ENCODE measurements at regions not wholly inside any gene's neighbourhood (a gene's known extent, or its start where the extent isn't known, plus 50 kb on each side); places are given as distances from the start of the nearest gene placed in this dataset.

GRCh38 chr9:7388755-7389154 lies 410.8 kb downstream of the DMAC1 start:
- no peak for DNase-seq

- DNase-seq: peak; percentile 31
Measured at GRCh38 chr9:7387840-7388239, 411.7 kb downstream of the DMAC1 start.

DNA sequence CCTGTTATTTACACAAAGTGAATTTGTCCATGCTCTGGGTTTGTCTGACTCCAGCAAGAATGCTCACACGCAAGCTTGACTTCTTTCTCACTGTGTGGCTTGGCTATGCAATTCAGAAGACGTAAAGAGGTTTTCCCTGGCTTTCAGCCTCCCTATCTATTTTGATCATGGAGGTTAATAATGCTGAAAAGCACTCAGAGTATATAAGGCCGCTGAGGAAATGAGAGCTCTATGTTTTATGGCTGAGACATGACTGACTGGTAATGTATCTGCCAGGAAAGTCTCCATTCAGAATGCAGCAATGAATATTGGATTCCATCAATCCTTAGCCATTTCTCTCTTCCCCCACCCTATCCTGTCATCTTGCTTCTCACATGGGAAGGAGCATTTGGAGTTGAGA lies 417.3 kb downstream of the DMAC1 start:
- no peak for DNase-seq

DNA sequence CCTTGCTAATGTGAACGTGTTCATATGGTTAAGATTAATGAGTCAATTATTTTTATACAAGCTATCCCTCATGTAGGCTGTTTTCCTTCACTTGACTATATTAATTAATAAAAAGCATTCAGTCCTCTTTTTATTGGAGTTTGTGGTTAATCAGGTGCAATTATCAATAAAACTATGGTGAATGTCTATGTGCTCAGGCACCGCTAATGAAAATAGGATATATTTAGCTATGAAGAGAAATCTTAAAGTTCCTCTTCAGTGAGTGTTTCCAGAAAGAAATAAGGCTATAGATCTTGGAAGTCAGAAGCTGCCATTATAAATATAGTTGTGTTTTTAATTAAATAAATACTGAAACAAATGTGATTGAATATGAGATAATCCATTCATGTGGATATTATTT lies 422.1 kb downstream of the DMAC1 start:
- DNase-seq: no peak

- DNase-seq: no peak
Measured at GRCh38 chr9:7376833-7377232, 422.7 kb downstream of the DMAC1 start.

GRCh38 chr9:7376213-7376612 lies 423.4 kb downstream of the DMAC1 start:
- no peak for DNase-seq

DNA sequence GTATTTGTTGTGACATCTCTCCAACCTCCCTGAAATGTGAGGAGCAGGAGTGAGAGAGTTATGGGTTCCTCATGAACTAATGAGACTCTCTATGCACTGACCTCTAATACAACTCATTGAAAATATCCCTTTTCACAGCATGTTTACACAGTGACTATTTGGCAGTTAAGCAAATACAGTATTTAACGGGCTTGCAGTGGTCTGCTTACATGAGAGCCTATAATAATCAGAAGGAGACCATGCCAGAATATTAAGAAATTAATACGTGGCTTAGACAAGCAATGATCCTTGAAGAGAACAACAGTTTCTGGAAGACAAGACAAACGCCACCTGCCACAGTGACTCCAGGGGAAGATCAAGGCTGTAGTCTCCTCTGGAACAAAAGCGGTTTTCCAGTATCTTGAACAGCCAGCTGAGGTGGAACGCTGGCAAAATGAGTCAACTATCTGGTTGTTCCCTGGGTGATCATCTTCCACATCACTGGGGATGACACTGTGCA lies 424.5 kb downstream of the DMAC1 start:
- no peak for DNase-seq

DNA sequence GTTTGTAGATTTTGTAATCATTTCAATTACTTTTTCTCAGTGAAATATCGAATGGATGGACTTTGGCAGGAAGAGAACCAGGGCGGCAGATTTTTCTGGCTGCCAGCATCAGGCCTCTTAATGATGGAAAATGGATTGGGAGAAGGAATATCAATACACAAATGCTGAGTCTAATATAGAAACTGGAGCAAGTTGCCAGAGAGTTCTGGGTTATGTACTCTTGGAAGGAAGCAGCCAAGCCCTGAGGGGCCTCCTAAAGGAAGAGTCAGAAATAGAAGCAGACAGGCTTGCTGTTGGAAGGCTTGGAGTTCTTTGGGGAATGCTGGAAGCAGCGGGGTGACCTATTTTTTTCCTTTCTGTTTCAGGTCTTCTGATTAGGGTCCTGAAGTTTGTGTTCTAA lies 428.6 kb downstream of the DMAC1 start:
- peak; percentile 71 for DNase-seq

DNA sequence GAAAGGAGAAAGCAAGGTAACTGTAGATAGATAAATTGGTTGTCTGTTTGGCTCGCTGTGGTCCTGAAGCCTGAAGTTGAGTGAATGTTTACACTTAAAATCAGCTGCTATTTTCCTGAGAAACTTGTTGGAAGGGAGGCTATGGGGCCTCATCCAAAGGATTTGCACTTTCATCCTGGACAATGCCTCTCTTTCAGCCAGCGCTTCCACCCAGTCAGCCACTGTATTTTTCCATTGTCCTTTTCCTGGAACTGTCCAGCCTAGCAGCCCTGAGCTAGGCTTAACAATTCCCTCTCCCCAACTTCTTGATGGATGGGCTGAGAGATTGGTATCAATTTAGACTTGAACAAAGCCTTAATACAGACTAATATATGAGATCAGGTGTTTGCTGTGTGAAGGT lies 429.2 kb downstream of the DMAC1 start:
- DNase-seq: peak; percentile 67

GRCh38 chr9:7369384-7369821 lies 430.2 kb downstream of the DMAC1 start:
- DNase-seq: no peak

DNA sequence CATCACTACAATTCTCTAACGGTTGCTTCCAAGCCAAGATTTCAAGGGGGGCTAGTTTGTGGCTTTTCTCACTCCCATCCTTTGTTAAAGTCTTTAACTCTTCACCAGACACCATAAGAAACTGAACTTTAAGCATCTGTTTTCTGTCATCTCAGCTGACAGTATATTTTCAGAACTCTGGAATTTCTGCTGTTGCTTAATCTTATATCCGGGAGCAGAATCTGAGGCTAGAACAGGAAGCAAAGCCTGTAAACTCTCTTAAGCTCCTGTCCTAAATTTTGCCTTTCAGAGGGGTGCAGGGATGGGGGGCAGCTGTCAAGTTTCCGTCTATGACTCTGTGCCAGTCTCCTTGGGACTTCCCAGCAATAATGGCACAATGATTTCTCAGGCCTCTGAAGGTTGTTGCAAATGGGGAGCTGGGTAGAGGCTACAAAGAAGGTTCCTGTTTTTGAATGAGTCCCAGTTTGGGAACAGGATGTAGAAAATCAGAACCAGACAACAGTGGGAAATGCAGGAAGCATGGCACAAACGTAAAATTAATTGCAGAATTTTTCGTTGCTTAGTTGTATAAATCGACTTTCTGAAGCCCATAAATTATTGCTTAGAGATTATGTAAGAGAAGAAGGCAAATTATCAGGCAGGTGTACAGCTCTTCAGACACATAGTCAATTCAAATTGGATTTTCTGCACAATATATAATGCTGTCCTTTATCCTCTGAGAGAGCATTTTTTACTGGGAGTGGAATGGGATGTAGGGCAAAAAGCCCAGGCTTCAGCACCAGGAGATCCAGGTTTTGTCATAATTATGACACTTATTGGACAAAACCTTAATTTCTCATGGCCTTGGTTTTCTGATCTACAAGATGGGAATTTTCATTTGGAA lies 430.9 kb downstream of the DMAC1 start:
- DNase-seq: peak; percentile 34

GRCh38 chr9:7367726-7368125 lies 431.9 kb downstream of the DMAC1 start:
- DNase-seq: no peak

GRCh38 chr9:7366121-7366520 lies 433.5 kb downstream of the DMAC1 start:
- no peak for DNase-seq

DNA sequence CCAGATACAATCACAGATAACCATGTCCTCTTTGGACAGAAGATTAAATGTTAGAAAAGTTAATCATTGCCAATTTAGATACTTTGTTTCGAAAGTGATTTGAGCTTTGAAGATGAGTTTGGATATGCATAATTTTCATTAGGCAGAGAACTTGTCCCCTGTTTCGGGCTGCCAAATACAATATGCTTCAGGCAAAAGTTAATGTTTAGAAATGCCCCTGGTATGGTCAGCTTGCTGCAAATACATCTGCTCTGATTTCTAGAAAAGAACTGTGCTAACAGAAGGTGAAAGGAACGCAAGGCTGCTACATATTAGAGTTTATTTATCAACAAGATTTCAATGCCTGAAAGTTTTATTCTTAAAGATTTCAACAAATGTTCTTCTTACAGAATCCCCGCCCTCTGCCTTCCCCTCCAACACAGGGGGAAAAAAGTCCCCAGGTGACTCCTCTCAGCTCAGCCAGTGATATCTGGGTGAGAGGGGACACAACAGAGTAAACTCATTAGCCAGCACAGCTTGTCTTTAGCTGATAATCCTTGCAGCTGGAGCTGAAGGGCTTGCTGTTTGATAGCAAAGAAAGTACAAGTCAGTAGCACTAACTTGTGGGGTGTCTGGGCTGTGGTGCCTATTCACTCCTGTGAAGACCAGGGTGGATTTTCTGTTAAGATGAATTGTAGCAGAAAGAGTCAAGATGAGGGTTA lies 435.7 kb downstream of the DMAC1 start:
- DNase-seq: no peak

DNA sequence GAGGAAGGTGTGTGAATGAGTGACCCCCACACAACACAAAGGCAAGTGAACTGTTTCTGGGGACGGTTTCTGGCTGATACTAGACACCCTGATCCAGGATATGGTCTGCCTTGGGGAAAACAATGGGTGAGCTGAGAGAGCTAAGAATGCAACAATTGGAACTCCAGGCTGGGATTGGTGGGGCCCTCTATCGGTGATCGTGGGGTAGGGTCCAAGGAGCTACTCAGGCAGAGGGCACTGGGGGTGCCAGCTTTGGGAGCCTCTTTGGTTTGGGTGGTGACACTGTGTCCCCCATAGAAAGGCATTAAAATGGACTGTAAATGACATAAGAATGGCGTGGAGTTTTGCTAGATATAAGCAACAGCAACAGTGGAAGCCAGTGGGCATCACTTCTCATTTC lies 439.1 kb downstream of the DMAC1 start:
- no peak for DNase-seq

DNA sequence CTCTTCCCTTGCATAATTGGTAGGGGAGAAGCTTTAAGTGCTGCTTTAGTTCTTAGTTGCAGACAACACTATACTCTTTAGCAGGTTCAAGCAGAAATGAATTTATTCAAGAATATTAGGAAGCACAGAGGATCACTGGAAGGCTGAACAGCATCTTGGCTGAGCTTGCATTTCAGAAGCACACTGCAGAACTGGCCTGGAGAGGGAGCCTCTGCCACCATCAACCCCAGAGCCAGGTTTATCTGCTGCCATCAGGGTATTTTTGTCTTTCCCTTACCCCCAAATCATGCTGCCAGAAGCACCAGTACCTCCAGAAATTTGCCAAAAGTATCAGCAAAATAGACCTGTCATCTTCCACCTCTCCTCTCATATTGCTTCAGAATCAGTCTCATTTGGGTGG lies 440.7 kb downstream of the DMAC1 start:
- no peak for DNase-seq

DNA sequence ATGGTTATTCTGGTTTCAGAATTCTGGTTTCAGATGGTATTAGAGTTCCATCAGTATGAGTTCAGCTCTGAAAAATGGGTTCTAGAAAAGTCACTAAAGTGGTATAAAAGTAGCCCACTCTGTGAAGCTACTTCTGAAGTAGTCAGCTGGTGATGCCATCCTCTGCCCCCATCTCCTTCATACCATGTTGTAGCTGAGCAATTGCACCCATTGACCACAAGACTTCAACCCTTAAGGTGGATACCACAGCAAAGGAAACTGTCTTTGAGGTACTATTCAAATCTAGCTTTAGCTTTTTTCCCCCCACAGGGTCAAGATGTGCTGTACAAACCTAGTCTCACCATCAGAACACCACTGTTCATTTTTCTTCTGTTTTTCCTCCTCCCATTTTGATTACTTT lies 444.9 kb downstream of the DMAC1 start:
- DNase-seq: no peak

DNA sequence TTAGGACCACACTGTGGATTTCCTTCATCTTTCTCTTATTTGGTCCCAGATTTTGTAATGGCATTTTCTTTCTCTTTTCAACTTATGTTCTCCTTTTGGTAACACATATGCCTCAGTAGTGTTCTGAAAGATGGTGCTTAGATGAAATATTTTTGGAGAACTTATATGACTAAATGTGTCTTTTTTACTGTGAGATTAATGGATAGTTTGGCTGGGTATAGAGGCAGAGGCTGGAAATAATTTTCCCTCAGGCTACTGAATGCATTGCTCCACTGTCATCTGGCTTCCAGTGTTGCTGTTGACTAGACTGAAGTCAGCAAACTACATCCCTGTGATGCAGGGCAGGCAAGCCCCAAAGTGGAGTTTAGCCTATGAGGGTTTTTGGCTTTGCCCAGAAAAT lies 450.9 kb downstream of the DMAC1 start:
- no peak for DNase-seq

- no peak for DNase-seq
Measured at GRCh38 chr9:7347556-7347955, 452.0 kb downstream of the DMAC1 start.

DNA sequence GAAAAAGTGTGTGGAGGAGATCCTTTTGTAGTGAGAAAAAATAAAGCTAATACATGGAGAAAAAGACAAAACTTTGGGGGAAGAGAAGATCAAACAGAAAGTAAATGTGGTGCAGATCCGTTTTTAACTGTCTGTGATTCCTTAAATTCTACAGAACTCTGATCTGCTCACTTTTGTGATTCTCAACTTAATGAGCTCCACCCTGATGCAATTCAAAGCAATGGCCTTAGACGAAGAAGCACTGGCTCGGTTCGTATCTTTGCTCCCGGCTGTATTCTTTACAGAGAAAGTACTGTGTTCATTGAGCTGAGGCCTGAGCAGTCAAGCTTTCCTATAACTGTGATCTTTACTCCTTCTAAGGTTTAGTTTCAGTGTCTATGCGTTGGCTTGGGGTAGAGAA lies 453.4 kb downstream of the DMAC1 start:
- DNase-seq: no peak

GRCh38 chr9:7342736-7343135 lies 456.8 kb downstream of the DMAC1 start:
- no peak for DNase-seq

- DNase-seq: no peak
Measured at GRCh38 chr9:7342229-7342628, 457.3 kb downstream of the DMAC1 start.

DNA sequence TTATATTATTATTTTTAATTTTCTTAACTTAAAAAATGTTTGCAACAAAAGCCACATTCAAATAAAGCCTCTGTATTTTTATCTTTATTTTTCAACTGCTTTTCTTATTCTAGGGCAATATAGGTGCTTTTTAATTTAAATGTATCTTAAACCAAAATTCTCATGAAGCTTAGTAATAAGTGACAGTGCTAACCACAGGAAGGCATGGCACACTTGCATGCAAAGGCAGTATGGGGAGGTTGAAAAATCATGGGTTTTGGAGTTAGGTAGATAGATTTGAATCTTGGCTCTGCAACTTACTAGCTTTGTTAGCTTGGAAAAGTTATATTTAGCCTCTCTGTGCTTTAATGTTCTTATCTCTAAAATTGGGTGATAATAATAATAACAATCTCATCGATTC lies 458.0 kb downstream of the DMAC1 start:
- DNase-seq: no peak

DNA sequence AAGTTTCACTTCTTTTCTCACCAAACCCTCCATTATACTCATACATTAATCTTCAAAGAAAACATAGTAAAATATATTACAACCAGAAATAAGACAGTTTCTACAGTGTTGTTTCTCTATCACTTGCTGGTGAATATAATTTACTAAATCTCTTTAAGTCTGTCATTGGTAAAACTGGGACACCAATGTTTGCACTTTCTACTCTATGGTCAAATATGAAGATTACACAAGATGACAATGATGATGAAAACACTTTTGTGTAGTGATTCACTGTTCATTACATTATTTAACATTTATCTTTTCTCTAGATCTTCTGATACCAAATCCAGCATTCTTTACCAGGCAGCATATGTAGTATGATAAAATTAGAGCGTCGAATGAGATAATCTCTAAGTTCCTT lies 459.1 kb downstream of the DMAC1 start:
- no peak for DNase-seq
